ENCODE measurements at regions not wholly inside any gene's neighbourhood (a gene's known extent, or its start where the extent isn't known, plus 50 kb on each side); places are given as distances from the start of the nearest gene placed in this dataset.

GRCh38 chr2:204337638-204338037 is 207.6 kb upstream of the PARD3B start:
- Histone ChIP-seq H3K27ac (ENCODE audit: control insufficient read depth, insufficient read depth, low read length) (no peak overlapping the region), H3K9me3 (ENCODE audit: control insufficient read depth, low read depth, low read length) (no peaks in the 10 kb centered on the region), H3K9me1 (ENCODE audit: control insufficient read depth, extremely low read depth, insufficient read depth, low read length) (no peaks in the 10 kb centered on the region), H3K79me2 (ENCODE audit: control insufficient read depth, insufficient read depth, low read length) (no peaks in the 10 kb centered on the region), H2AFZ (ENCODE audit: control insufficient read depth, low read length) (no peak overlapping the region), H3K36me3 (ENCODE audit: control insufficient read depth in 2 of 2, extremely low read depth in 1 of 2, insufficient read depth in 2 of 2, low read length in 2 of 2) (no peaks in the 10 kb centered on the region), H3K4me2 (ENCODE audit: control insufficient read depth, extremely low read depth, insufficient read depth, low read depth, low read length) (no peak overlapping the region), H3K27me3 (ENCODE audit: control insufficient read depth, extremely low read depth, insufficient read depth, low read length) (no peaks in the 10 kb centered on the region), H3K4me3 (ENCODE audit: control insufficient read depth in 2 of 3, extremely low read depth in 1 of 3, insufficient read depth in 2 of 3, low read depth in 1 of 3, low read length in 3 of 3) (no peak overlapping the region), H3K9ac (ENCODE audit: control insufficient read depth, extremely low read depth, insufficient read depth, low read length) (no peak overlapping the region), H4K20me1 (ENCODE audit: control insufficient read depth, extremely low read depth, insufficient read depth, low read length) (no peaks in the 10 kb centered on the region), H3K4me1 (ENCODE audit: control insufficient read depth, extremely low read depth, insufficient read depth, low read length) (peaks cover 3% of the 10 kb centered on the region)
- no peak for TF ChIP-seq CTCF (optimal IDR thresholded peaks at IDR 0.05 in 1 of 3, IDR thresholded peaks at IDR 0.05 in 1 of 3, conservative IDR thresholded peaks at IDR 0.05 in 1 of 3; ENCODE audit: extremely low read depth in 1 of 3, insufficient read depth in 2 of 3, low read length in 3 of 3)
- no peak for TF ChIP-seq EZH2 (IDR thresholded peaks at IDR 0.05; ENCODE audit: low read length)
- no peak for DNase-seq (ENCODE audit: low read depth, low spot score)
- dilution Hi-C loops (cut with MboI; ENCODE audit: extremely low pct_ligation_motif_present, low sequenced_read_pairs) = no loop called here
- no peak for FAIRE-seq

- Histone ChIP-seq H3K4me2 (ENCODE audit: control insufficient read depth, extremely low read depth, insufficient read depth, low read depth, low read length) (no peak overlapping the region), H3K9ac (ENCODE audit: control insufficient read depth, extremely low read depth, insufficient read depth, low read length) (no peak overlapping the region), H2AFZ (ENCODE audit: control insufficient read depth, low read length) (no peak overlapping the region), H3K27ac (ENCODE audit: control insufficient read depth, insufficient read depth, low read length) (no peak overlapping the region), H3K27me3 (ENCODE audit: control insufficient read depth, extremely low read depth, insufficient read depth, low read length) (no peaks in the 10 kb centered on the region), H3K9me1 (ENCODE audit: control insufficient read depth, extremely low read depth, insufficient read depth, low read length) (no peaks in the 10 kb centered on the region), H3K36me3 (ENCODE audit: control insufficient read depth in 2 of 2, extremely low read depth in 1 of 2, insufficient read depth in 2 of 2, low read length in 2 of 2) (no peaks in the 10 kb centered on the region), H3K79me2 (ENCODE audit: control insufficient read depth, insufficient read depth, low read length) (no peaks in the 10 kb centered on the region), H3K4me3 (ENCODE audit: control insufficient read depth in 2 of 3, extremely low read depth in 1 of 3, insufficient read depth in 2 of 3, low read depth in 1 of 3, low read length in 3 of 3) (no peak overlapping the region), H3K4me1 (ENCODE audit: control insufficient read depth, extremely low read depth, insufficient read depth, low read length) (peaks cover 3% of the 10 kb centered on the region), H3K9me3 (ENCODE audit: control insufficient read depth, low read depth, low read length) (no peaks in the 10 kb centered on the region), H4K20me1 (ENCODE audit: control insufficient read depth, extremely low read depth, insufficient read depth, low read length) (no peaks in the 10 kb centered on the region)
- DNase-seq (ENCODE audit: low read depth, low spot score) (no peak), FAIRE-seq (no peak)
- no peak for TF ChIP-seq EZH2 (IDR thresholded peaks at IDR 0.05; ENCODE audit: low read length)
- no peak for TF ChIP-seq CTCF (optimal IDR thresholded peaks at IDR 0.05 in 1 of 3, IDR thresholded peaks at IDR 0.05 in 1 of 3, conservative IDR thresholded peaks at IDR 0.05 in 1 of 3; ENCODE audit: extremely low read depth in 1 of 3, insufficient read depth in 2 of 3, low read length in 3 of 3)
- dilution Hi-C loops (cut with MboI; ENCODE audit: extremely low pct_ligation_motif_present, low sequenced_read_pairs) = no loop called here
Measured at GRCh38 chr2:204339212-204339715, 206.0 kb upstream of the PARD3B start.

All from keratinocyte (primary cell).